ENCODE measurements at regions not wholly inside any gene's neighbourhood (a gene's known extent, or its start where the extent isn't known, plus 50 kb on each side); places are given as distances from the start of the nearest gene placed in this dataset.
A peak's percentile ranks its signal among the peaks of the same experiment; 100 is the strongest.
"Not testable (repeated sequence)": the region's sequence is repeated elsewhere in the genome, so short reads cannot be mapped to it uniquely, and the experiment has no call there.

GRCh38 chr15:53213336-53213735, 423.2 kb upstream of the ONECUT1 start:
- DNase-seq (ENCODE audit: low read depth in 2 of 2), result no peak

GRCh38 chr15:53212785-53213184, 422.6 kb upstream of the ONECUT1 start:
- DNase-seq (ENCODE audit: low read depth in 2 of 2), result no peak

- no peak for DNase-seq (ENCODE audit: low read depth in 2 of 2)
Observed at GRCh38 chr15:53210653-53211052, 420.5 kb upstream of the ONECUT1 start.

- DNase-seq (ENCODE audit: low read depth in 2 of 2), result no peak
Observed at GRCh38 chr15:53209396-53210042, 419.4 kb upstream of the ONECUT1 start.

- DNase-seq (ENCODE audit: low read depth in 2 of 2), result no peak
Observed at GRCh38 chr15:53208751-53209150, 418.6 kb upstream of the ONECUT1 start.

- no peak for DNase-seq (ENCODE audit: low read depth in 2 of 2)
Observed at GRCh38 chr15:53203454-53203853, 413.3 kb upstream of the ONECUT1 start.

- no peak for DNase-seq (ENCODE audit: low read depth in 2 of 2)
Observed at GRCh38 chr15:53202876-53203275, 412.7 kb upstream of the ONECUT1 start.

GRCh38 chr15:53197426-53197839, 407.3 kb upstream of the ONECUT1 start:
- DNase-seq (ENCODE audit: low read depth in 2 of 2), result peak; percentile 24 to 53

- DNase-seq (ENCODE audit: low read depth in 2 of 2), result no peak
Observed at GRCh38 chr15:53196788-53197187, 406.7 kb upstream of the ONECUT1 start.

- DNase-seq (ENCODE audit: low read depth in 2 of 2), result no peak
Observed at GRCh38 chr15:53196242-53196641, 406.1 kb upstream of the ONECUT1 start.

- DNase-seq (ENCODE audit: low read depth in 2 of 2), result peak in 1 of 2 donors; percentile 20
Observed at GRCh38 chr15:53193149-53193548, 403.0 kb upstream of the ONECUT1 start.

- no peak for DNase-seq (ENCODE audit: low read depth in 2 of 2)
Observed at GRCh38 chr15:53189860-53190259, 399.7 kb upstream of the ONECUT1 start.

- DNase-seq (ENCODE audit: low read depth in 2 of 2), result not testable (repeated sequence)
Observed at GRCh38 chr15:53183449-53183848, 393.3 kb upstream of the ONECUT1 start.

GRCh38 chr15:53171571-53171970, 381.4 kb upstream of the ONECUT1 start:
- DNase-seq (ENCODE audit: low read depth in 2 of 2), result no peak

- no peak for DNase-seq (ENCODE audit: low read depth in 2 of 2)
Observed at GRCh38 chr15:53166684-53167201, 376.6 kb upstream of the ONECUT1 start.

GRCh38 chr15:53165988-53166683, 376.0 kb upstream of the ONECUT1 start:
- no peak for DNase-seq (ENCODE audit: low read depth in 2 of 2)

- DNase-seq (ENCODE audit: low read depth in 2 of 2), result no peak
Observed at GRCh38 chr15:53160092-53160704, 370.1 kb upstream of the ONECUT1 start.

- no peak for DNase-seq (ENCODE audit: low read depth in 2 of 2)
Observed at GRCh38 chr15:53159458-53159857, 369.3 kb upstream of the ONECUT1 start.

GRCh38 chr15:53158995-53159394, 368.9 kb upstream of the ONECUT1 start:
- DNase-seq (ENCODE audit: low read depth in 2 of 2), result no peak

GRCh38 chr15:53133255-53133850, 343.2 kb upstream of the ONECUT1 start:
- no peak for DNase-seq (ENCODE audit: low read depth in 2 of 2)

GRCh38 chr15:53130943-53131342, 340.8 kb upstream of the ONECUT1 start:
- no peak for DNase-seq (ENCODE audit: low read depth in 2 of 2)

All from dermis microvascular lymphatic vessel endothelial cell (primary cell).